A204.1 (cell line): ENCODE measurements at regions not wholly inside any gene's neighbourhood (a gene's known extent, or its start where the extent isn't known, plus 50 kb on each side); places are given as distances from the start of the nearest gene placed in this dataset.

Source experiments
- FAIRE-seq: peaks from 2 replicates; lab custom pipeline; 2012; peaks lifted over from hg19 to GRCh38; lab: Jason Lieb, UNC

DNA sequence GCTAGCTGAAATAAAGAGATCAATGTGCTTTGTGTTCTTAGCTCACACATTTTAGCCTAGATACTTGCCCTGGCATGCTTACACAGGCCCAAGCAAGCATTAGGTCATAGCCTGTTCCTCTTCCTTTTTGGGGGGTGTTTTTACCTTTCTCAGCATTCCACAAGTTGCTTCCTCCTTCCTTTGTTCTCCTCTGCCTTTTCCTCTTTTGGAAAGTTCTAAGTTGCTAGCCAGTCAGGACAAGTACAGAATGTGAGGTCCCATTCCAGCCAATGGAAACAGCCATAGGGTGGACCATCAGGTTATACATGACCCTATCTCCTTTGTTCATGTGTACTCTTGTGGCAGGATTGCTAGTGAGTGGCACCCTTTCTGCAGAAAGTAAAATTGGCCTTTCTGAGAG lies 154.9 kb downstream of the RASSF9 start:
- FAIRE-seq = no peak

DNA sequence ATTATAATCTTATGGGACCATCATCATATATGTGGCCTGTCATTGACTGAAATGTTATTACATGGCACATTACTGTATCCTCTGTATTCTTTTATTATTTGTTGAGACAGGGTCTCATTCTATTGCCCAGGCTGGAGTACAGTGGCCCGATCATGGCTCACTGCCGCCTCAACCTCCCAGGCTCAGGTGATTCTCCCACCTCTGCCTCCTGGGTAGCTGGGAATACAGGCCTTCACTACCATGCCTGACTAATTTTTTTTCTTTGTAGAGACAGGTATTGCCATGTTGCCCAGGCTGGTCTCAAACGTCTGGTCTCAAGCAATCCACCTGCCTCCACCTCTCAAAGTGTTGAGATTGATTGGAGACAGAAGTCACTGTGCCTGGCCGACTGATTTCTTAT lies 153.2 kb downstream of the RASSF9 start:
- FAIRE-seq = no peak

DNA sequence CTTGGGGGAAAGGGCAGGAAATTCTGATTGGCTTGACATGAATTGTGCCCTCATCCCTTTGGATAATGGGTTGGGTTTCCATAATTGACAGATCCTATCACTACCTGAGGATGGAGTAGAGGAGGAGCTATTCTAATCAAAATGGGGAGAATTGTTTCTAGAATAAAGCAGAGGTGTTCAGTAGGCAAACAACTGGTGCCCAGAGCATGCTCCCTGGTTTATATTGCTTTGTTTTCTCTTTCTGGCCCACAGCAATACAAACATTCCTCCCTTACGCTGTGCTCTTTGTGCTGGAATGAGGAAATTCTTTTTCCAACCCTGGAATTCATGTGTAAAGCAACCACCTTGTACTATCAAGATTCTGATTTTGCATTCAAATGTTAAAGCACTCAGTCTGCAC lies 147.4 kb downstream of the RASSF9 start:
- no peak for FAIRE-seq

DNA sequence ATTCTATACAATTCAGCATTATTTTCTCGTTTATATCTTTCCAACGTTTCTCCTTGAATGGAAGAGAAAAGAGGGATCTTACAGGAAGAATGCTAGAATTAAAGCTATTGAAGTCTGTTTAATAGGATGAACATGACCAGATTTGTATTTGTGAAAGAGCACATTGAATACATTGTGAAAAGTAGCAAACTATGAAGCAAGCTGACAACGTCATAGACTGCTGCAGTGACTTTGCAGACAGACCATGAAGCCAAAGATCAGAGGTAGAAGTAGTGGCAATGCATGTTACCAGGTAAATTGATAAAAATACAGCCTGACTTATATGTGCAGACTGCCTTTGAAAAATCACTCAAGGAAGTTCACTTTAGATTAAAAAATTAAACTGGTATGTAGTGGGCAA lies 146.1 kb downstream of the RASSF9 start:
- FAIRE-seq = no peak

DNA sequence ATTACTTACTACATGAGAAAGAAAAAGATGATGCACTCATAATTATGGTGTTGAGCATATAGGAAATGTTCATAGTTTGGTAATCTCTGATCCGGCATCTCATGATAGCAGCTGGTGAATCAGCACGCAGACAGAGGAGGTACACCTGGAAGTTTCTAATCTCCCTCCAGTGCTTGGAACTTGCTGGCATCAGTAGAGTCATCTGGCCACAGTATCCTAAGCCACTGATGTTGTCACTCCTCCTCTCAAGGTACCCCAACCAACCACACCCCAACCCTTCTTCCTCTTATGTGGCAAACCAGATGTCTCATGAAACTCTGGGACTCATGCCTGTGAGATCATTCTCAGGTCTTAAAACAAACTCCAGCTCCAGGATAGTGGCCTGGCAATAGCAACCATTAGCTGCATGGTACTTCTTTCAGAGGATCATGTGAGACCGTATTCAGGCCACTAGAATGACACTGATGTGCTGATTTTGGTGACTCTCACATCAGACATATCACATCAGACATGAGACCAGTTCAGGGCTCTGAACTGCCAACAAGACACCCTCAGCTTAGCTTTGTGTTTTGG lies 143.0 kb downstream of the RASSF9 start:
- FAIRE-seq = no peak

DNA sequence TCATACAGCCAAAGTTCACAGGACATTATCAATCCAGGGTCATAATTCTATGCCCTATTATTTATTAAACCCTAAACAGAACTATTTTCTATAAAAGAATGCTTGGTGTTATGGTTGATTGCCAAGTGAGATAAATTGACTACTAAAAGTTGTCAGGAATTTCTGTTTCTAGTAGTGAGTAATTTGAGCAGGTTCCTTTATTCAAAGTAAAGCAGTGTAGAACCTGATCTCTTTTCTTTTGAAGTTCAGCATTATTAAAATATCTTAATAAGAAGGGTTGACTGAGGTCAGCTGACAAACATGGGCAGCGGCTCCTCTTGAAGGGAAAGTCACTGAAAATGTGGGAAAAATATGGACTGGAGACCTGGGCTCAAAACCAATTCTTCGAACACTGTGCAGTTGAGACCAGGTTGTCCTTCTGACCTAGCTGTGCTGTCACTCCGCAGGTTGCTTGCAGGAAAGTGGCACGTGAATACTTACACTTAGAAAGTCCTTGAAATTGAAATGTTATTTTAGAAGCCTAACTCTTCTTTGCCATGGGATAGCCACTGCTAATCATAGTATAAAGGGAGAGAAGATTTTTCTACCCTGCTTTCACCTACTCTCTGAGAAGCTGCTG lies 141.0 kb downstream of the RASSF9 start:
- FAIRE-seq = no peak

DNA sequence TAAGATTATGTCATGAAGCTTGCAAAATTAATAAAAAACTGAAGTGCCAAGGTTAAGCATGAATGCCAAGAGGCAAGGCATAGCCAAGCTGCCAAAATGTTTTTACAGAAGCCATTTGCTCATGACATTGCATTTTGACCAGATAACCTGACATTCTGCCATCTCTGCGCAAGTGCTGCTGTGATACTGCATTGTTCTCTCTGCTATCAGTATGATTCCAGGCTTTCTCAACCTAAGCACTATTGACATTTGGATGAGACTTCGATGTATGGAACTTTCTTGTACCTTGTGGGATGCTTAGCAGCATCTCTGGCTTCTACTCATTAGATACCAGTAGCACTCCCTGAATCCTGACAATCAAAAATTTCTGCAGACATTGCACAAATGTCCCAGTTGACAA lies 139.2 kb downstream of the RASSF9 start:
- no peak for FAIRE-seq

DNA sequence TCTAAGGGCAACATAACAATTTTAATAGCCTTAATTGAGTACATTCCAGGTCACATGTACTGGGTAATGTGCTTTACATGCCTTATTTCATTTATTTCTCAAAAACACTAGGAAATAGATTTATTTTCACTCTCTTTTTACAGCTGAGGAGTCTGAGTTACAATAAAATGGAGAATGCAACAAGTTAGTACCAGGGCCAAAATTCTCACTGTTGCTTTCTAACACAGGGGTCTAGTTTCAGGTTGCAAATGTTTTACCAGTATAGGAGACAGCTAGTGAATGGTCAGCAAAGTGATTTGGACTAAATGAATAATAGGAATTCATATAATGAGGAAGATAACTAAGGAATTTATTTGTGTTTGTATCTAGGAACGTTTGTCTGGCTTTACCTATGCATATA lies 137.3 kb downstream of the RASSF9 start:
- FAIRE-seq = no peak

DNA sequence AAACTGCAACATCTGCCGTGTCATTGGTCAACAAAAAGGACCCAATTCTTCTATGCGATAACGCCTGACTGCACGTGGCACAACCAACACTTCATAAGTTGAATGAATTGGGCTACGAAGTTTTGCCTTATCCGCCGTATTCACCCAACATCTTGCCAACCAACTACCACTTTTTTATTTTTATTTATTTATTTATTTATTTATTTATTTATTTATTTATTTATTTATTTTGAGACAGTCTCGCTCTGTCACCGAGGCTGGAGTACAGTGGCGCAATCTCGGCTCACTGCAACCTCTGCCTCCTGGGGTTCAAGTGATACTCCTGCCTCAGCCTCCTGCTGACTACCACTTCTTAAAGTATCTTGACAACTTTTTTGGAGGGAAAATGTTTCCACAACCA lies 127.4 kb downstream of the RASSF9 start:
- FAIRE-seq = no peak

DNA sequence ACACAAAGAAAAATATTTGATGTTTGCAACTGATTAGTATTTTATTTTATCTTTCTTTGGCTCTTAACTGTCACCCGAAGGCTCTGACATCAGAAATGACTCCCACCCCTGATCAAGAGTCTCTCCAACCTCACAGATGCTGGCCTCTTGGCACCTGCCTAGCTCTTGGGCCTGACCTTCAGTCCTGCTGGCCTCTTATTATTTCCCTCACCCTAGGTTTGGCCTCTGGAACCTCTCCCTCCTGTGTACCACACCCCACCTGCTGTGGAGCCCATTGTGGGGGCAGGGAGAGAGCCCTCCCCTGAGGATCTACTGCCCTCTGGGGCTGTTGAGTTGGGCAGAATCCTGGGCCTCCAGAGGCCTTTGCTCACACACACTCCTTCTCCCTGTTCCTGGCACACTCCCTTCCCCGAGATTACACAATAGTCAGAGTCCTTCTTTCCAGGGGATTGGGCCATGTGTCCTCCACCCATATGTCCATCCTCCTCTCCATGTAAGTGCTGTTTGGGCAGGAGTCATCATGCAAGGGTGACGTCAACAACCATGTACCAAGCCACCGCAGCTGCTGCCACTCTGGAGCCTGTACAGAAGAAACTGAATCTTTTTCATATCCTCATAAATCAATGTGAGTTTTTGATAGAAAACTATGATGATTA lies 124.3 kb downstream of the RASSF9 start:
- no peak for FAIRE-seq

DNA sequence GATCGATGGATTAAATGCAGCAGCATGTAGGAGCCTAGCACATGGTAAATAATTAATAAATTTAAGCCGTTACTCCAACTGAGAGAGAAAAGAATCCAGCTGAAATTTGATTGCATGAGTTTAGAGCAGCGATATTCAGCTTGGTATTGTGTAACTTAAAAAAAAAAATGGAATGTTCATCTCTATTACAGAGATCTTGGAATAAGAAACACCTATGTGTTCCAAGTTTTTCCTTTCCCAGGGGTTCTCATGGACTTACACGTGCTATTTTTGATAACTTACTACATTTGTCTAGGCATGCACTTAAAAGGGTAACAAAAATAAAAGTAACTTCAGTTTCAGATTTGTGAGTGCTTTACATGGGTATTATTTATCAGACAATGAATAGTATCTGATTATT lies 122.8 kb downstream of the RASSF9 start:
- no peak for FAIRE-seq

DNA sequence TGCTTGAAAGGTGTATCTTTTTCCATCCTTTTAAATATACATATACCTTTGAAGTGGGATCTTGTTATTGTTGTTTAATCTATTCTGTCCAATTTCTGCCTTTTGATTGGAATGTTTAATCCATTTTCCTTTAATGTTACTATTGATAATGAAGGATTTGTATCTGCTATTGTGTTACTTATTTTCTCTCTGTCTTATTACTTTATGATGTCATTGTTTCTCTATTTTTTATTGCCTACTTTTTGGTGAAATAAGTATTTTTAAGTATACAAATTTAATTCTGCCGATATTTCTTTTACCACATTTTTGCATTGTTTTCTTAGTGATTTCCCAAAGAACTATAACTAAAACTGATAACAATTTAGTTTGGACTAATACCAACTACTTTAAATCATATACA lies 121.8 kb downstream of the RASSF9 start:
- FAIRE-seq = no peak

DNA sequence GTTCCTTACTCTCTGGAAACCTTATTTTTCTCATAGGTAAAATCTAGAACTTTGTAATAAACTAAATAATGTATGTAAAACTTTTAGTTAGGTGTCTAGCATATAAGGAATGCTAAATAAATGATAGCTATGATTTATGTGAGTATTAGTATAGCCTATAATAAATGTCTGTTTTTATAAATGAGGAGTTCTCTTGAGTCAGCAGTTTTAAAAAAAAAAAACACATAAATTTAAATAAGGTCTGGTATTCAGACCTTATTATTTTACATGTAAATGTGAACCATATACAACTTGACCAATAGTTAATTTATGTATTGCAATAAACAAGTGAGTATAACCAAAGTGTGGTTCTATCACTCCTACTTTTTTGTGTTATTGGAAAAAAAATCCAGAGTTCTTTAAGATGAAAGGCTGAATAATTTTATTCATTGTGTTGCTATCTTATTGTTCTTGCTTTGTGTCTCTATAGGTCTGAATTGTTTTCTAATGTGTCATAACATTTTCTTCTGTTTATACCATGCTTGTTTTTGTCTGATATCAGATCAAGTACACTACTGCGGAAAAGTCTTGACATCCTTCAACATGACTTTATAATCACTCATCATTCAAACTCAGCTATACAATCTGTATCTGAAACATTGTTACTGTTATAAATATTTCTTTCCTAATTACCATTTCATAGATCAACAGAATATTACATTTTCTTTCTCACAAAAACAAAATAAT lies 115.7 kb downstream of the RASSF9 start:
- no peak for FAIRE-seq

DNA sequence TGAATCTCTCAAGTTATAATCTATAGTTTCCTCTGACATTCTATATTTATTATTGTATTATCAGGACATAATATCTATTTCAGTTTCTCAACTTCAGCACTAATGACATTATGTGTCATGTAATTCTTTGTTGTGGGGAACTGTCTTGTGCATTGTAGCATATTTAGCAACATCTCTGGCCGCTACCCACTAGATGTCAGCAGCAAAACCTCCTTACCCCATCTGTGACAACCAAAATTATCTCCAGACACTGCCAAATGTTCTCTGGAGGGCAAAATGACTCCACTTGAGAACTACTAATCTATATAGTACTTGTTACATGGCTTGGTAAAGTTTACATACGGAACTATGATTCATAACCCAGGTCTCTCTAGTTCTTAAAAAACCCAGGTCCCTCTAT lies 110.2 kb downstream of the RASSF9 start:
- no peak for FAIRE-seq

DNA sequence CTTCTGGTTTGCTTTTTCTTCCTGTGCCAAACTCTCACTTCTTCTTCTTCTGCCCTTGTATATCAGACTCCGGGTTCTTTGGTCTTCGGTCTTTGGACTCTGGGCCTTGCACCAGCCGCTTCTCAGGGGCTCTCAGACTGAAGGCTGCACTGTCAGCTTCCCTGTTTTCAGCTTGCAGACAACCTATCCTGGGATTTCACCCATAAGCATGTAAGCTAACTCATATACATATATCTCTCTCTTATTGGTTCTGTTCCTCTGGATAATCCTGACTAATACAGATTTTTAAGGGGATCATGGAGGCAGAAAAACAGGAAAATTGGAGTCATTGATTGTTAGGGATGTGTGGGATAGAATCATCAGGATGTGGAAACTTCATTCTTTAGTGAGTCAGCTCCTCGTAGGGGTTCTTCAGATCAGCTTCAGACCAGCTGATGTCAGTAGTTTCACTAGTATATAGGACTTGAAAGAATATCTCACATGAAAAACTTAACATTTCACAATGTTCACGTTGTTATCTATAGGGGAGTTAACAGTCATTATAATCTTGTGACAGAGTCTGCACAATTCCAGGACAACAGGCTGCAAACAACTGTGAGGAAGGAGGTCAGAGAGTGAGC lies 102.9 kb downstream of the RASSF9 start:
- no peak for FAIRE-seq

DNA sequence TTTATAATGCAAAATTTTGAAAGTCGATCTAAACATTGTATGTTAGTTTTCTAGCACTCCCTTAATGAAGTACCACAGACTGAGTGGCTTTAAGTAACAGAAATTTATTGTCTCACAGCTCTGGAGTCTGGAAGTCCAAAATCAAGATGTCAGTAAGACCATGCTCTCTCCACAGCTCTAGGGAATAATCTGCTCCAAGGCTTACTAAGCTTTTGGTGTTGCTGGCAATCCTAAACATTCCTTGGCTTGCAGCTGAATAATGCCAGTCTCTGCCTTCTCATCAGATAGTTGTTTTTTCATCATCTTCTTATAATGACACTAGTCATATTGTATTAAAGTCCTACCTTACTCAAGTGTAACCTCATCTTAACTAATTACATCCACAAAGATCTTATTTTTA lies 102.2 kb downstream of the RASSF9 start:
- FAIRE-seq = no peak

DNA sequence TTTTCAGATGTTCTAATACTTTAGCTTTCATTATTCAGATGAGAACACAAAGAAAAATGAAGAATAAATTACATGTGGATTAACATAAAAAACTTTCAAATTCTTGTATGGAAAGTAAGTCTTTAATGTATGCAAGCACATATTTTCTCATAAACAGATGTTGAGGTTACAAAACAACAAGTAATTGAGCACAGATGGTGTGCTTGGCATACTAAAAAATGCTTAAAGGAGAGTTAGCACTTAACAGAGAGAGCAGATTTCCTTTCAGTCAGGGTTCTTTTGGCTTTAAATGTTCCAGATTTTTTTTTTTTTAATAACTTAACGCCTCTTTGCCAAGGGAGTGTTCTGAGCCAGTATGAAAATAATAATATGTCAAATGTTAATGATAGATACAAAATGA lies 96.0 kb downstream of the RASSF9 start:
- no peak for FAIRE-seq

DNA sequence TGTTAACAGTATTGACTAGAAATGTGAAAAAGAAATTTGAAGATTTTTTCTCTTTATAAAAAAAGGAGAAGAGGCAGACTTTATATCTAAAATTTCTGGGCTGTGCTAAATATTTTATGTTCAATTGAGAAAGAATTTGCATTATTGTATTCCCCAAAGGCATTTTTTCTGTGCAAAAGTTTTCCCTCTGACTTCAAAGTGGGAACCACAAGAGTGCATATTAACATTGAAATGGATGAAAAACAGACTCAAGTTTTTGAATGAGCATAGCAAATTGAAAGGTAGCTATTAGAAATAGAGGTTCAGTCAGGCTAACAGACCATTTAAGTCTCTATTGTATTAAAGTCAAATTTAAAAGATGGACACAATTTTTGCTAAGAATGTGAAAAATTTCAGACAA lies 95.2 kb downstream of the RASSF9 start:
- no peak for FAIRE-seq

DNA sequence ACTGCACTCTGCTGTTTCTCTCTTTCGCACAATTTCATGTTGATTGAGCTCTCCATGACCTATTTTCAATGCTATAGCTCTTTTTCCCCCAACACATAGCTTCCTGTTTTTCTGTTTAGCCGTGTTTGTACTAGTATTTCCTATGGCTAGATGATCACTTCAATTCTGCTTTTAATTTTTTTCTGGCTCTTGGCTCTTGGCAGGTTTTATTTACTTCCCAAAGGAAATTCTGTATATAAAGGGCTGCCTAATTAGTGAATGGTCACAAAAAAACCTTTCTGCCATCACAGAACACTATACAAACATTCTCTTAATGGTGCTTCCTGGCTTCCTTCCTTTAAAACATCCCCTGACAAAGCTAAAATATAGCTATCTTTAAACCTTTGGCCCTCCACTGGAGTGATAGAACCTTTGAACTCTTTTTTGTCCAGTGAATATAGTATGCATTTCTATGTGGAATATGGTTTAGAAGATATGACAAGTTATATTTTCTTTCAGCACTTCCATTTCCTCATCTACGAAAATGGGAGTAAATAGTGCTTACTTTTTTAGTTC lies 88.2 kb downstream of the RASSF9 start:
- no peak for FAIRE-seq
